SHP77 (cell line): ENCODE measurements at regions not wholly inside any gene's neighbourhood (a gene's known extent, or its start where the extent isn't known, plus 50 kb on each side); places are given as distances from the start of the nearest gene placed in this dataset.

Experiments
- DNase-seq, 2 experiments: peaks; one replicate each; lab custom pipeline; 2025; lab: John Stamatoyannopoulos, UW

DNA sequence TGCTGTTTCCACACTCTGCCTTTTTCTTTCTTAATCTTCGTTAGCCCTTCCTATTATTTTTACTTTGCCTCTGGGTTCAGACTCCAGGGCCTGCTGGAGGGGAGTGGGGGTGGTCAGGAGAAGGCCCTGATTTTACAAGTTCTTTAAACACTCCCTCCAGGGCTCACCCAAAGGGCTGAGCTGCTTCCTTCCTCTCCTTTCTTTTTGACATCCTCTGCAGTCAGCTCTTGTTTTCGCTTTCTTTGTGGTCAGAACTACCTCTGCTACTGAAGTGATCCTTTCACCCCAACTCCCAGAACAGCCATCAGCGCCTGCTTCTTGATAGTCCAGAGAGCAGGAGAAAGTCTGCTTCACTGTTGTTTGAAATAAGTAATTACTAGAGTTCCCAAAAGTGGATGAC, 925.7 kb downstream of the EPHA4 start:
- no peak for DNase-seq

DNA sequence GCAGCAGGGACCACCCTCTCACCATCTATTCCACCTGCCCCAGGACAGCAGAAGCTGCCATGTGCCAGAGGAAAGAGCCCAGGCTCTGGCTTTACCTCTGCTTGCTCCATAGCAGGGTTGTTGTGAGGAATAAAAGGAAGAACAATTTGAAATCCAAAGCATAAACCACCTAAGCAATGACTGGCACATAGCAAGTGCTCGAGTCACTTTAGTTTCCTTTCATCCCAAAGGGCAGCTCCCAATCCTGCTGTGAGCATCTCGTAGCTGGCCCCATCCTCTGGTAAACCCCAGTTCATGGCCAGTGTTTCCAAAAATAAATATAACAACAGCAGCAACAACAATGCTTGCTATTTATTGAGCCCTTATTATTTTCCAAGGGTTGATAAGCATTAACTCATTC, 923.5 kb downstream of the EPHA4 start:
- DNase-seq, result no peak

GRCh38 chr2:220653776-220654175, 918.3 kb downstream of the EPHA4 start:
- DNase-seq, result no peak

DNA sequence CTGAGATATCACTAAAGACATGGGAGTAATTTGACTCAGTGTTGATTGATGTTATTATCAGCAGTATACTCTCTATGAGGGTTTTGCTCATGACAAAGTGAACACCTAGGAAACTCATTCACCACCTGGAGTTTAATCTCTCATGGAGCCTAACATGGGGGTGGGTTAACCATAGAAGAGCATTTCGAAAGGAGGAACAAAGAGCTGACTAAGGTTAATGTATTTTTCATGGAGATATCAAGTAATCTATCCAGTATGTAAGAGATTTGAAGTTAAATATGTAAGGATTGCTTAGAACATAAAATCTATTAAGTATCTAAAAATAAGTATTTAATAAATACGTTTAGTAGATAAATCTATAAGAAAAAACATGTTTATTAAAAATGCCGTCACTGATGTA, 917.8 kb downstream of the EPHA4 start:
- DNase-seq, result no peak

DNA sequence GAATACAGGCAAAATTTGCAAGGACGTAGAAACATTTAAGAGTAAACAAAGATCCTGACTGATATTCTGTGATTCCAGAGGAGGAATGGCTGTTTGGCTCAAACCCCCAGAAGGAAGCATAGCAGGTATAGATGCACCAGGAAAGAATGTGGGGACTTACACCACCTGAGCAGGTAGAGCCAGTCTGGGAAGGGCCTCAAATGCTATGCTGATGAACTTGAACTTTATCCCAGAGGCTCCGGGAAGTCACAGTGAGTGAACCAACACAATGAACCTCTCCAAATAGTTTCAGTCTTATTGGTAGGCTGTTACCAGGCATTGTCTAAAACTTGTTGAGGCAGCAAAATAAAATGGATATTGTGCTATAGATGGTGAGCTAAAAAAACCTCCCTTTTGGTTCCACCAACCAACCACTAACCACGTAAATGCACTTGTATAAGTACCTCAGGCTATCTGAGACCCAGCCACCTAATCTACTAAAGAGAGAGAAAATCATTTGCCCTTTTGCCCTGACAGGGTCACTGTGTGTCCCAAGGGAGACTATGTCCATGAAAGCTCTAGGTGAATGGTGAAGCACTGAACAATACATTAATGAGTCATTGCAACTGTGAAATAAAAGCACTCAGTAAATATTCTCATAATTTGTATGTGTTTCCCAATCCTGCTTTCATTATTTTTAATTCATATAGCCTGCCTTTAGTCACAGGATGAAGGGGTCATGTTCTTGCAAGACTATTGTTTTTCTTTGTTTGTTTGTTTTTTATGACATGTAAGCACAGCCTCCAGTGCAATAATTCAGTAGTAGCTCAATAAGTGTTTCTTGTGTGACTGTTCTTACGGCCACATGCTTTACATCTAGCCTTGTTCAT, 911.6 kb downstream of the EPHA4 start:
- no peak for DNase-seq

- DNase-seq, result no peak
Measured at GRCh38 chr2:220662431-220662830, 909.7 kb downstream of the EPHA4 start.

GRCh38 chr2:220663065-220663464, 909.0 kb downstream of the EPHA4 start:
- DNase-seq, result no peak

- no peak for DNase-seq
Measured at GRCh38 chr2:220664272-220665107, 907.6 kb downstream of the EPHA4 start.

DNA sequence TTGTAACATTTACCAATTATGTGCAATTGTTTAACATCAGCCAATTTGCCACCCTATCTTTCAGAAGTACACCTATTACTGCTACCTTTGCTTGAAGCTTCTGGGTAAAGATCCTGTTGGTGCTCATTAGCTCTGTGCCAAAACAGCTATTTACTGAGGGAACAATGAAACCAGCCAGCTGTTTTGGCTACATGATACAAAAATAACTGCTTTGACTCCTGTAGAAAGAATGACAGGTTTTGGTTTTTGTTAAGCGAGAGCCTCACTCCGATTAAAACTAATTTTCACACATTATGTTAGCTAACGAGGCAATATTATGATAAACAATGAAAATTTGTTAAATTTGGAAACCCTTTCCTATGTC, 907.0 kb downstream of the EPHA4 start:
- no peak for DNase-seq

GRCh38 chr2:220669324-220669723, 902.8 kb downstream of the EPHA4 start:
- DNase-seq, result no peak

DNA sequence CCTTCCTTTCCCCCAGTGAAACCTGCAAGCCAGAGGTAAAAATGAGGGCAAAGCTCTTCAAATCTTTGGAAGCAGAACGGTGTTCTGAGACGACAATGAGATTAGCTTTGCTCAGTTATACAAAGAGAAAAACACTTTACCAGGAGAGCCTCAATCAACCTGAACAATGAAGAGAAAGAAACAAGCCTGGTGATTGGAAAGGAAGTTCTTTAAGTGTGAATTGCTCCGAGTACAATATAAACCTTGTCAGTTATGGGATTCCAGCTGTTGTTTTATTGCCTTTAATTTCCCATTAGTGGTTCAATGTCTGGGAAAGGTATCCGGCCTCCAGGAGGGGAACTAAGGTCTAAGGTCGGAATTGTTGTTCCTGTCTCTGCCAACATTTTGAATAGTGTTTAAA, 901.6 kb downstream of the EPHA4 start:
- no peak for DNase-seq

- no peak for DNase-seq
Measured at GRCh38 chr2:220673151-220673874, 898.8 kb downstream of the EPHA4 start.

DNA sequence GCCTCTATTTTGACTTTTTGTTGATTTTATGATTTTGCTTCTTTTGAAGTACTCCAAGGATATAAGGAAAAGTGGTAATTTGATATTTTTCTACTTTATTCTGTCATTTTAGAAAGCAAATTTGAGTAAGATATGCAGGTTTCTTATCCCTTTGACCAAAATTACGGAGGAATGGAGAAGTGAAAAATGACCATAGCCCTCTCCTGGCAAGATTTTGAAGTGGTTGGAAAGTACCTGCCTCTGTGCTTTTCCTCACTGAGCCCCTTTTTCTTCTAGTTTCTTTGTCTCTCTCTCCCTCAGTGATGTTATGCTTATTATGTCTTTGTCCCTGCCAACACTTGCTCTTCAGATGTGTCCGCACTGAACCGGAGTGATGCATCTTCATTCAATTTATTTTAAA, 898.1 kb downstream of the EPHA4 start:
- DNase-seq, result no peak

- no peak for DNase-seq
Measured at GRCh38 chr2:220676695-220677094, 895.4 kb downstream of the EPHA4 start.

GRCh38 chr2:220678943-220679342, 893.2 kb downstream of the EPHA4 start:
- no peak for DNase-seq

DNA sequence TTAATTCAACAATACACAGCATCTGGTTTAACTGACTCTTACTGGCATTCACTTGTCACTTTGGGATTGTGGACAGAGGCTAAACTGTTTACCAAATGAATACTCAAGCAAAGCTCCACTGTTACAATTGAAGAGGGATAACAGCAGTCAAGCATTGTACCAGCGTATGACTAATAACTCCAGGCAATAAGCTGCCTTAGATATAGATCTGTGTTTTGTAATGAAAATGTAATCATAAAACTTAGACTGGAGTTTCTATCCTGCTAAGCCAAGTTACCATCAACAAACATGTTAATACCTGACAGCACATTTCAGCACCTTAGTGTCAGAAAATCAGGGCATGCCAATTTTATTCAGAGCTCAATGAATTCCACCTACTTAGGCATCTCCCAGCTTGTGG, 889.5 kb downstream of the EPHA4 start:
- no peak for DNase-seq

- DNase-seq, result no peak
Measured at GRCh38 chr2:220684099-220684498, 888.0 kb downstream of the EPHA4 start.

- DNase-seq, result peak; percentile 3 to 61
Measured at GRCh38 chr2:220687231-220687843, 884.8 kb downstream of the EPHA4 start.

GRCh38 chr2:220695397-220696279, 876.5 kb downstream of the EPHA4 start:
- DNase-seq, result no peak

- DNase-seq, result no peak
Measured at GRCh38 chr2:220696280-220696669, 875.8 kb downstream of the EPHA4 start.

- DNase-seq, result no peak
Measured at GRCh38 chr2:220697011-220697410, 875.1 kb downstream of the EPHA4 start.
